HCT116 (cell line): ENCODE measurements at regions not wholly inside any gene's neighbourhood (a gene's known extent, or its start where the extent isn't known, plus 50 kb on each side); places are given as distances from the start of the nearest gene placed in this dataset.

Source experiments
- ATAC-seq: fragments of 200-7000 bp; cut with Tn5 transposase; 2 replicates; pipeline ENCODE4 v1.9.1; 2020; ENCODE audit warnings: mild to moderate bottlenecking, moderate library complexity
- BruUV-seq: library from RNA; stranded (reverse); fragments of 400-500 nt; replicated peaks from 2 replicates; lab custom pipeline; 2021; lab: Mats Ljungman, UMichigan
- CTCF ChIA-PET: fragments of 300-600 bp; sonication (Branson Sonifier 250); formaldehyde crosslinking; loops from one replicate; lab custom pipeline; 2021; ENCODE audit warnings: antibody characterized with exemption; lab: Charles Lee
- POLR2A ChIA-PET: fragments of 300-600, 350-600 bp; sonication (Branson Sonifier 250); formaldehyde crosslinking; loops from one replicate; lab custom pipeline; 2021; ENCODE audit warnings: antibody characterized with exemption; lab: Charles Lee
- RAD21 ChIA-PET, 2 experiments: fragments of 300-600 bp; sonication (Branson Sonifier 250); formaldehyde crosslinking; loops; one replicate each; lab custom pipeline; 2023; ENCODE audit warnings: low total read pairs in 2 of 2; ENCODE audit not compliant: uncharacterized antibody in 2 of 2, unreplicated experiment in 2 of 2, low non-redundant PET in 1 of 2; lab: Charles Lee
- DNase-seq: peaks from one replicate; pipeline ENCODE4 v3.0.0-alpha.2; 2010; ENCODE audit warnings: low read depth, low spot score
- H2AFZ ChIP-seq: fragments of 200-600 bp; shearing (Covaris generic), sonication (generic); 2 replicates; pipeline ENCODE4 v1.6.1; 2017; ENCODE audit warnings: low read depth, mixed run types, mixed read lengths, antibody characterized with exemption, low read length; ENCODE audit not compliant: poor library complexity, severe bottlenecking
- H3K27ac ChIP-seq: 2 replicates; pipeline ENCODE4 v1.5.1; 2012; ENCODE audit warnings: low read depth, low read length
- H3K27me3 ChIP-seq: fragments of 200-600 bp; sonication (generic); 2 replicates; pipeline ENCODE4 v1.6.1; 2016; ENCODE audit warnings: mixed run types, low read length, mixed read lengths; ENCODE audit not compliant: insufficient read depth
- H3K36me3 ChIP-seq, 2 experiments: fragments of 200-500 bp in 1 of 2; fragments of 200-600 bp in 1 of 2; sonication (Bioruptor generic) in 1 of 2; sonication (generic) in 1 of 2; 2 replicates each; pipeline versions ENCODE4 v1.5.1 to v1.6.1; 2014 to 2016; ENCODE audit warnings: low read length in 2 of 2, inconsistent platforms in 1 of 2, mixed read lengths in 1 of 2, mixed run types in 1 of 2; ENCODE audit not compliant: insufficient read depth in 2 of 2, control insufficient read depth in 1 of 2
- H3K4me1 ChIP-seq, 2 experiments: fragments of 200-600 bp in 1 of 2; sonication (generic) in 1 of 2; 2 replicates each; pipeline versions ENCODE4 v1.5.1 to v1.6.1; 2012 to 2017; ENCODE audit warnings: low read length in 2 of 2, inconsistent platforms in 1 of 2, mild to moderate bottlenecking in 1 of 2, mixed read lengths in 1 of 2, mixed run types in 1 of 2, moderate library complexity in 1 of 2; ENCODE audit not compliant: insufficient read depth in 2 of 2, control insufficient read depth in 1 of 2
- H3K4me2 ChIP-seq: fragments of 200-600 bp; sonication (generic); 2 replicates; pipeline ENCODE4 v1.6.1; 2017; ENCODE audit warnings: mixed run types, low read length, mixed read lengths
- H3K4me3 ChIP-seq, 2 experiments: fragments of 200-600 bp in 1 of 2; sonication (generic) in 1 of 2; replicated peaks in 1 of 2; 2 replicates each; pipeline ENCODE4 v1.5.1; 2011 to 2016; ENCODE audit warnings: low read length in 2 of 2, control low read depth in 1 of 2, low read depth in 1 of 2, mild to moderate bottlenecking in 1 of 2, mixed read lengths in 1 of 2, mixed run types in 1 of 2
- H3K79me2 ChIP-seq: fragments of 200-600 bp; sonication (generic); 2 replicates; pipeline ENCODE4 v1.6.1; 2017; ENCODE audit warnings: mild to moderate bottlenecking, mixed run types, low read length, moderate library complexity, mixed read lengths; ENCODE audit not compliant: insufficient read depth
- H3K9ac ChIP-seq: fragments of 200-600 bp; sonication (generic); 2 replicates; pipeline ENCODE4 v1.6.1; 2016; ENCODE audit warnings: low read length, mixed read lengths
- H3K9me2 ChIP-seq: fragments of 200-600 bp; sonication (generic), shearing (Covaris generic); 2 replicates; pipeline ENCODE4 v1.6.1; 2017; ENCODE audit warnings: mixed run types, mild to moderate bottlenecking, moderate library complexity; ENCODE audit not compliant: insufficient read depth
- H3K9me3 ChIP-seq, 2 experiments: fragments of 200-500 bp in 1 of 2; fragments of 200-600 bp in 1 of 2; sonication (Bioruptor generic) in 1 of 2; sonication (generic) in 1 of 2; 2 replicates each; pipeline ENCODE4 v1.6.1; 2014 to 2017; ENCODE audit warnings: low read length in 2 of 2, mixed read lengths in 2 of 2, inconsistent platforms in 1 of 2, low read depth in 1 of 2, mild to moderate bottlenecking in 1 of 2, mixed run types in 1 of 2, moderate library complexity in 1 of 2; ENCODE audit not compliant: control insufficient read depth in 1 of 2, insufficient read depth in 1 of 2
- H4K20me1 ChIP-seq: fragments of 200-600 bp; sonication (generic), shearing (Covaris generic); 2 replicates; pipeline ENCODE4 v1.6.1; 2017; ENCODE audit warnings: mixed run types, mild to moderate bottlenecking, moderate library complexity; ENCODE audit not compliant: insufficient read depth
- ATF3 ChIP-seq: IDR thresholded peaks from 2 replicates; pipeline ENCODE4 v1.6.1; 2012
- CEBPB ChIP-seq: IDR thresholded peaks from 2 replicates; pipeline ENCODE4 v1.6.1; 2012; ENCODE audit warnings: low read depth
- EGR1 ChIP-seq: IDR thresholded peaks from 2 replicates; pipeline ENCODE4 v1.6.1; 2012; ENCODE audit warnings: low read depth
- ELF1 ChIP-seq: IDR thresholded peaks from 2 replicates; pipeline ENCODE4 v1.6.1; 2012; ENCODE audit warnings: low read depth, borderline replicate concordance
- EZH2phosphoT487 ChIP-seq: fragments of 200-600 bp; IDR thresholded peaks from 2 replicates; pipeline ENCODE4 v1.6.1; 2018; ENCODE audit warnings: antibody characterized with exemption, borderline replicate concordance
- FOSL1 ChIP-seq: IDR thresholded peaks from 2 replicates; pipeline ENCODE4 v1.6.1; 2012; ENCODE audit warnings: low read depth
- MAX ChIP-seq: IDR thresholded peaks from 2 replicates; pipeline ENCODE4 v1.6.1; 2012
- POLR2A ChIP-seq: IDR thresholded peaks from 2 replicates; pipeline ENCODE4 v1.7.0; 2011; ENCODE audit warnings: borderline replicate concordance; ENCODE audit not compliant: insufficient read depth, insufficient read length; ENCODE audit errors: extremely low read depth
- RAD21 ChIP-seq: IDR thresholded peaks from 2 replicates; pipeline ENCODE4 v1.6.1; 2012; ENCODE audit warnings: low read depth, mild to moderate bottlenecking
- REST ChIP-seq: IDR thresholded peaks from 2 replicates; pipeline ENCODE4 v1.6.1; 2012; ENCODE audit warnings: low read depth
- SIN3A ChIP-seq: IDR thresholded peaks from 2 replicates; pipeline ENCODE4 v1.6.1; 2012; ENCODE audit warnings: low read depth
- SP1 ChIP-seq: IDR thresholded peaks from 2 replicates; pipeline ENCODE4 v1.6.1; 2012; ENCODE audit warnings: low read depth
- SRF ChIP-seq: IDR thresholded peaks from 2 replicates; pipeline ENCODE4 v1.6.1; 2012; ENCODE audit warnings: low read depth
- TCF7L2 ChIP-seq: IDR thresholded peaks from 2 replicates; pipeline ENCODE4 v1.7.0; 2011; ENCODE audit warnings: borderline replicate concordance, inconsistent platforms; ENCODE audit not compliant: insufficient read depth, insufficient read length; ENCODE audit errors: extremely low read depth
- ZBTB33 ChIP-seq: IDR thresholded peaks from 2 replicates; pipeline ENCODE4 v1.6.1; 2011; ENCODE audit warnings: mild to moderate bottlenecking, low read length, moderate library complexity; ENCODE audit not compliant: insufficient replicate concordance; ENCODE audit errors: extremely low read depth
- ZFX ChIP-seq: fragments of 450-650 bp; IDR thresholded peaks from 2 replicates; pipeline ENCODE4 v1.6.1; 2017
- ZNF274 ChIP-seq: fragments of 200-500 bp; sonication (Bioruptor generic); IDR thresholded peaks from 2 replicates; pipeline ENCODE4 v1.6.1; 2014; ENCODE audit warnings: mild to moderate bottlenecking, low read depth, low read length, inconsistent platforms
- intact Hi-C: fragments of 100-400 bp; cut with micrococcal nuclease; formaldehyde crosslinking; loops from 2 replicates; pipeline ENCODE4 v1.10.0; 2022

GRCh38 chr5:166102947-166103346 lies 2188.5 kb upstream of the WWC1 start:
- ChIA-PET CTCF (no interaction called here), RAD21 (no interaction called here), POLR2A (no interaction called here)
- Histone ChIP-seq H3K9me3 (no peaks in the 10 kb centered on the region; a peak in 2 of 4 replicates), H3K27me3 (no peaks in the 10 kb centered on the region), H3K27ac (no peak overlapping the region), H3K4me3 (no peak overlapping the region), H2AFZ (no peak overlapping the region), H3K4me1 (no peaks in the 10 kb centered on the region), H4K20me1 (no peaks in the 10 kb centered on the region), H3K4me2 (no peak overlapping the region), H3K9me2 (no peaks in the 10 kb centered on the region), H3K36me3 (no peaks in the 10 kb centered on the region), H3K9ac (no peak overlapping the region), H3K79me2 (no peaks in the 10 kb centered on the region)
- intact Hi-C loops: no loop called here
- ATAC-seq (no peak), DNase-seq (no peak)
- BruUV-seq: no TSS peak
- TF ChIP-seq ELF1 (no peak), ATF3 (no peak), POLR2A (no peak), EZH2phosphoT487 (no peak), SRF (no peak), ZFX (no peak), EGR1 (no peak), ZBTB33 (no peak), CEBPB (no peak)

- Histone ChIP-seq H3K4me1 (no peaks in the 10 kb centered on the region), H3K9me3 (peaks cover 0 to 9% of the 10 kb centered on the region in 2 experiments; a peak in 2 of 4 replicates)
- CTCF ChIA-PET: no interaction called here
- TF ChIP-seq REST (no peak), FOSL1 (no peak), TCF7L2 (no peak), SP1 (no peak), SIN3A (no peak), ZNF274 (no peak), ELF1 (no peak), MAX (no peak), EGR1 (no peak), RAD21 (no peak)
- TF ChIP-seq, all 23 proteins: peak for 0
- DNase-seq: no peak
- no peak overlapping the region for H2AFZ ChIP-seq
- intact Hi-C loops: no loop called here
- no TSS peak for BruUV-seq
- POLR2A ChIA-PET: no interaction called here
- no peaks in the 10 kb centered on the region for H3K9me2 ChIP-seq
- H3K27me3 ChIP-seq: no peaks in the 10 kb centered on the region
- ATAC-seq: no peak
- H3K36me3 ChIP-seq: no peaks in the 10 kb centered on the region
- no peaks in the 10 kb centered on the region for H4K20me1 ChIP-seq
- RAD21 ChIA-PET: no interaction called here
- no peaks in the 10 kb centered on the region for H3K79me2 ChIP-seq
- H3K4me3 ChIP-seq: no peak overlapping the region
- H3K9ac ChIP-seq: no peak overlapping the region
- H3K4me2 ChIP-seq: no peak overlapping the region
- H3K27ac ChIP-seq: no peak overlapping the region
These were observed 2180.4 kb upstream of the WWC1 start for GRCh38 chr5:166111021-166111420.
